ENCODE measurements at regions not wholly inside any gene's neighbourhood (a gene's known extent, or its start where the extent isn't known, plus 50 kb on each side); places are given as distances from the start of the nearest gene placed in this dataset.
"Not testable (repeated sequence)": the region's sequence is repeated elsewhere in the genome, so short reads cannot be mapped to it uniquely, and the experiment has no call there.

DNA sequence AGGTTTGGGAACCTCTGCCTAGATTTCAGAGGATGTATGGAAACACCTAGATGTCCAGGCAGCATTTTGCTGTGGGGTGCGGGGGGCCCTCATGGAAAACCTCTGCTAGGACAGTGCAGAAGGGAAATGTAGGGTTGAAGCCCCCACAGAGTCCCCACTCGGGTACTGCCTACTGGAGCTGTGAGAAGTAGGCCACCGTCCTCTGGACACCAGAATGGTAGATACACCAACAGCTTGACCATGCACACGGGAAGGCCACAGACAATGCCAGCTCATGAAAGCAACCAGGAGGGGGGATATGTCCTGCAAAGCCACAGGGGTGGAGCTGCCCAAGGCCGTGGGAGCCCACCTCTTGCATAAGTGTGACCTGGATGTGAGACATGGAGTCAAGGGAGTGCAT, 1336.5 kb downstream of the SPATA31A7 start:
- H3K27ac Mint-ChIP-seq (ENCODE audit: low read depth, unreplicated experiment); H3K9me3 Mint-ChIP-seq (ENCODE audit: unreplicated experiment); intact Hi-C loops (cut with micrococcal nuclease); POLR2A ChIA-PET; CTCF ChIA-PET; H3K4me3 Mint-ChIP-seq (ENCODE audit: unreplicated experiment); H3K27me3 Mint-ChIP-seq (ENCODE audit: insufficient read depth, unreplicated experiment); H3K4me1 Mint-ChIP-seq (ENCODE audit: insufficient read depth, unreplicated experiment); DNase-seq (ENCODE audit: unreplicated experiment); H3K36me3 Mint-ChIP-seq (ENCODE audit: insufficient read depth, unreplicated experiment); BruUV-seq (replicated peaks): not testable (repeated sequence)

DNA sequence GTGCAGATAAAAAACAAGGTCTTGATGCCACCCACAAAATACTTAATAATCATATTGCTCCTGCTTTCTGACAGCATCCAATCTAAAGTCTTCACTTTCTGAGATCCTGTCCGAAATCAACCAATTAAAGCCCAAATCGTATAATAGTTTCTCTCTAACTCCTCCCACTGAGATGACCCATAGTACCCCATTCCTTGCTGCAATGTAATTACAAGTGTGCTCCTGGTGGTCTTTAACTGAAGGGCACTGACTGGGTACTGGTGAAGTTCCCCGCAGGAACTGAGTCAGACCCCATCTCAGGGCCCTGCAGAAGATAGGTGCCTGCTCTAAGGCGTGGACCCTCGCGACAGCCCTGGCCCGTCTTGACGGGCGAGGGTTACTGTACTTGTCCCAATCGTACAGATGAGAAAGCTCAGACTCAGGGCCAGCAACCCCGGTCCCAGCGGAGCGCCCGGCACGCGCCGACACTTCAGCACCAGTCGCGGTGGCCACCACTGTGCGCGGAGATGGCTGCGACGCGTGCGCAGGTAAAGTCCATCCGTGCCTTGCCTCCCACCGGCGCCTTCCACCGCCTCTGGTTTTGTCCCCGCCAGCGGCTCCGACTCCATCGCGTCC, 1342.4 kb downstream of the SPATA31A7 start:
- BruUV-seq (replicated peaks): TSS peak; percentile 69
- H3K36me3 Mint-ChIP-seq (ENCODE audit: insufficient read depth, unreplicated experiment); H3K4me1 Mint-ChIP-seq (ENCODE audit: insufficient read depth, unreplicated experiment); H3K9me3 Mint-ChIP-seq (ENCODE audit: unreplicated experiment); POLR2A ChIA-PET; DNase-seq (ENCODE audit: unreplicated experiment); CTCF ChIA-PET; intact Hi-C loops (cut with micrococcal nuclease); H3K27me3 Mint-ChIP-seq (ENCODE audit: insufficient read depth, unreplicated experiment): not testable (repeated sequence)
- Mint-ChIP-seq H3K27ac (ENCODE audit: low read depth, unreplicated experiment) (peak overlapping the region; percentile 80), H3K4me3 (ENCODE audit: unreplicated experiment) (peak overlapping the region; percentile 92)

DNA sequence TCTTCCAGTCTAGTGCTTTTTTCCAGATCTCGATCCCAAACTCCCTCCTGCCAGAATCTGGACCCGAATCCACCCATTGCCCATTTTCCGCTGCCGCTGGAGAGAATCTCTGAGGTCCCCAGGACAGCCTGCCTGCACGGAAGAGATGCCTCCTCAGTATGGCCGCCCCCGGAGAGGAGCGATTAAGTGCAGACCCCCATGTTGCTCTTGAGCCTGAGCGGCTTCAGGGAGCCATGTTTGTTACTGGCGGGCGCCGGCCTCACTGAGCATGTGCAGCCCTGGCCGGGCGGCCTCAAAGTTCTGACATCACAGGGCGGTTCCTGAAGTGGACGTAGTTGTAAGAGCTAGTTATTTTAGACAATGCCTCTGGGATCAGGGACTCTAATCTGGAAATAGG, 1342.9 kb downstream of the SPATA31A7 start:
- H3K4me1 Mint-ChIP-seq (ENCODE audit: insufficient read depth, unreplicated experiment); intact Hi-C loops (cut with micrococcal nuclease); CTCF ChIA-PET; DNase-seq (ENCODE audit: unreplicated experiment); H3K36me3 Mint-ChIP-seq (ENCODE audit: insufficient read depth, unreplicated experiment); POLR2A ChIA-PET; BruUV-seq (replicated peaks); H3K9me3 Mint-ChIP-seq (ENCODE audit: unreplicated experiment); H3K27me3 Mint-ChIP-seq (ENCODE audit: insufficient read depth, unreplicated experiment): not testable (repeated sequence)
- Mint-ChIP-seq H3K4me3 (ENCODE audit: unreplicated experiment) (peak overlapping the region; percentile 92), H3K27ac (ENCODE audit: low read depth, unreplicated experiment) (peak overlapping the region; percentile 80)

DNA sequence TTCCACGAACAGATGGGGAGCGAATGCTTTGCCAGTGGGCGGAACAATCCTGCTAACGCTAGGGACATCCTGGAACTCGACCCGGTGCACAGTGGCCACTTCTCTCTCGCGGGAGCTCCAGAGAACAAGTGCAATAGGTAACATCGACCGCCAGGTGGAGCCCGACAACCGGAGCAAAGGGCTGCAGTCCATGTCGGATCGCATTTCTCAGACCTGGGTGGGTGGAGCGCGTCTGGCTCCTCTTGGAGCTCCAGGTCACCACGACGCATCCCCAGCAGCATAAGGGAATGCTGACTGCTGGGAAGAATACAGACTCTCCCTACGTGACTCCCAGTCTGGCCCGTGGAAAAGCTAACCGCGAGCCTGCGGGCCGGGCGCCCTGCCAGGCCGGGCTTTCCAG, 1360.7 kb downstream of the SPATA31A7 start:
- POLR2A ChIA-PET; H3K27ac Mint-ChIP-seq (ENCODE audit: low read depth, unreplicated experiment); DNase-seq (ENCODE audit: unreplicated experiment); H3K36me3 Mint-ChIP-seq (ENCODE audit: insufficient read depth, unreplicated experiment); H3K27me3 Mint-ChIP-seq (ENCODE audit: insufficient read depth, unreplicated experiment); intact Hi-C loops (cut with micrococcal nuclease); H3K4me1 Mint-ChIP-seq (ENCODE audit: insufficient read depth, unreplicated experiment); H3K4me3 Mint-ChIP-seq (ENCODE audit: unreplicated experiment); BruUV-seq (replicated peaks); H3K9me3 Mint-ChIP-seq (ENCODE audit: unreplicated experiment); CTCF ChIA-PET: not testable (repeated sequence)
- TF ChIP-seq, protein P1, sequence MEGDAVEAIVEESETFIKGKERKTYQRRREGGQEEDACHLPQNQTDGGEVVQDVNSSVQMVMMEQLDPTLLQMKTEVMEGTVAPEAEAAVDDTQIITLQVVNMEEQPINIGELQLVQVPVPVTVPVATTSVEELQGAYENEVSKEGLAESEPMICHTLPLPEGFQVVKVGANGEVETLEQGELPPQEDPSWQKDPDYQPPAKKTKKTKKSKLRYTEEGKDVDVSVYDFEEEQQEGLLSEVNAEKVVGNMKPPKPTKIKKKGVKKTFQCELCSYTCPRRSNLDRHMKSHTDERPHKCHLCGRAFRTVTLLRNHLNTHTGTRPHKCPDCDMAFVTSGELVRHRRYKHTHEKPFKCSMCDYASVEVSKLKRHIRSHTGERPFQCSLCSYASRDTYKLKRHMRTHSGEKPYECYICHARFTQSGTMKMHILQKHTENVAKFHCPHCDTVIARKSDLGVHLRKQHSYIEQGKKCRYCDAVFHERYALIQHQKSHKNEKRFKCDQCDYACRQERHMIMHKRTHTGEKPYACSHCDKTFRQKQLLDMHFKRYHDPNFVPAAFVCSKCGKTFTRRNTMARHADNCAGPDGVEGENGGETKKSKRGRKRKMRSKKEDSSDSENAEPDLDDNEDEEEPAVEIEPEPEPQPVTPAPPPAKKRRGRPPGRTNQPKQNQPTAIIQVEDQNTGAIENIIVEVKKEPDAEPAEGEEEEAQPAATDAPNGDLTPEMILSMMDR (IDR thresholded peaks at IDR 0.05; ENCODE audit: unreplicated experiment): peak; percentile 14

DNA sequence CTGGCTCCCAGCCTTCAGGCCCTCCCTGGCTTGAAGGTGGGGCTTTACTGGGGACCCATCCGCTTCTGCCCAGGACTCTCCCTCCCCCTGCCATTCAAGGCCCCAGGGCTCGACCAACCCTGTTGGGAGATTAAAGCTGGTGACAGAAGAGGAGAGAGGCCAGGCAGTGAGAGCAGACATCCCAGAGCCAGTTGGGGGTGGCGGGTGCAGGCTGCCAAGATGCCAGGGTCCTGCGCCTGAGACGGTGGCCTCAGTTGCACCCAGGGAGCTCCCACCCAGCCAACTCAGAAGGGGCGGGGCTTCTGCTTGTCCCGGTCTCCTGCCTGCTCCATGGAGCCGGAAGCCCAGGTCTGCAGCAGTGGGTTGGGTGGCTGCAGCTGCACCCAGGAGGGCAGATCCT, 1370.8 kb downstream of the SPATA31A7 start:
- DNase-seq (ENCODE audit: unreplicated experiment); H3K27ac Mint-ChIP-seq (ENCODE audit: low read depth, unreplicated experiment); H3K4me1 Mint-ChIP-seq (ENCODE audit: insufficient read depth, unreplicated experiment); intact Hi-C loops (cut with micrococcal nuclease); CTCF ChIA-PET; POLR2A ChIA-PET; H3K27me3 Mint-ChIP-seq (ENCODE audit: insufficient read depth, unreplicated experiment); H3K36me3 Mint-ChIP-seq (ENCODE audit: insufficient read depth, unreplicated experiment); H3K9me3 Mint-ChIP-seq (ENCODE audit: unreplicated experiment); BruUV-seq (replicated peaks); H3K4me3 Mint-ChIP-seq (ENCODE audit: unreplicated experiment): not testable (repeated sequence)

DNA sequence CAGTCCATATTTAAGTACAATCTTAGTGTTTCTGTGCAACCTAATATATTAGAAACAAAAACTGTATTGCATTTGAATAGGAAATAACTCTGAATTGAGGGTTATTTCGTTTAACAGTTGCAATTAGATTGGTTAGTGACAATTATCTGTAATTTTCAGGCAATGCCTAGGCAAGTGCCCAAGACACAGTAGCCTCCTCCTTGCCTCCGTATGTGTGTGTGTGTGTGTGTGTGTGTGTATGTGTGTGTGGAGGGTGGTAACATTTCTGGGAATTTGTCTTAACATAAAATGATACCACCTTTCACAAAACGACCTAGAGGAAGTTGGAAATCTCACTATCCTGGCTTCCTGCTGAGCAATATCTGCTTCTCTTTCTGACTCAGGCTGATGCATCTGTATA, 1375.3 kb downstream of the SPATA31A7 start:
- POLR2A ChIA-PET; CTCF ChIA-PET; H3K27me3 Mint-ChIP-seq (ENCODE audit: insufficient read depth, unreplicated experiment); H3K4me1 Mint-ChIP-seq (ENCODE audit: insufficient read depth, unreplicated experiment); H3K9me3 Mint-ChIP-seq (ENCODE audit: unreplicated experiment); BruUV-seq (replicated peaks); intact Hi-C loops (cut with micrococcal nuclease); H3K36me3 Mint-ChIP-seq (ENCODE audit: insufficient read depth, unreplicated experiment); DNase-seq (ENCODE audit: unreplicated experiment); H3K27ac Mint-ChIP-seq (ENCODE audit: low read depth, unreplicated experiment); H3K4me3 Mint-ChIP-seq (ENCODE audit: unreplicated experiment): not testable (repeated sequence)

DNA sequence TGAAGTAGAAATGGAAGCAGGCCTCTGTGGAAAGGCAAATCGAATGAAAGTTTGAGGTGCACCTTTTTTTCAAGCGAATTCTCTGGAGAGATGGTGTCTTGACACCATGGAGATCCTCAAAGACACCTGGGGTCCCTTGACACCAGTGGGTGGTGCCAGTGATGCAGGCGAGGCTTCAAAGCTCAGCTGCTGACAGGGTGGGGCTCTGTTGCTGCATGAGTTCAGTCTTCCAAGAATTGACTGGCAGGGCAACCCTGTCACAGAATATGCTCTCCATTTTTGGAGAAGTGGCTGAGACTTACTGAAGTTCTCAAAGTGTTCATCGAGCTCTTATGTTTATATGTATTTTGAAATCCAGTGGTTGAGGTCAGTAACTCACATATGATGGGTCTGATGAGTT, 1376.6 kb downstream of the SPATA31A7 start:
- H3K27me3 Mint-ChIP-seq (ENCODE audit: insufficient read depth, unreplicated experiment); H3K4me1 Mint-ChIP-seq (ENCODE audit: insufficient read depth, unreplicated experiment); H3K4me3 Mint-ChIP-seq (ENCODE audit: unreplicated experiment); intact Hi-C loops (cut with micrococcal nuclease); BruUV-seq (replicated peaks); DNase-seq (ENCODE audit: unreplicated experiment); H3K27ac Mint-ChIP-seq (ENCODE audit: low read depth, unreplicated experiment); POLR2A ChIA-PET; CTCF ChIA-PET; H3K9me3 Mint-ChIP-seq (ENCODE audit: unreplicated experiment); H3K36me3 Mint-ChIP-seq (ENCODE audit: insufficient read depth, unreplicated experiment): not testable (repeated sequence)

DNA sequence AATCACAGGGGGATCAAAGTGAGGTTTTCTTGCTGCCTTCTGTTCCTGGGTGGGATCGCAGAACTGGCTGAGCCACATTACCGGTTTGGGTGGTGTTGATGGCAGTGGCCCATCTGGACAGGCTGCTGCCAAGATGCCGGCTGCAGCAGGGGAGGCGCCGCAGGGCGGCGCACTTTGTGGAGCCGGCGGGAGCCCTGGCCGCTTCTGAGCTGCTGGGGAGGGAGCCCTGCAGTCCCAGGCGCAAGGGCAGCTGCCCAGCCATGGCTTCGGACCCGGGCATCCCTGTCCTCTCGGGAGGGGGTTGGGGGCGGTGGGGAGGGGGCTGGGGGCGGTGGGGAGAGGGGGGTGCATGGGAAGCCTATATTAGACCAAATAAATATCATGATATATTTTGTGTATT, 1407.3 kb downstream of the SPATA31A7 start:
- H3K4me1 Mint-ChIP-seq (ENCODE audit: insufficient read depth, unreplicated experiment); H3K36me3 Mint-ChIP-seq (ENCODE audit: insufficient read depth, unreplicated experiment); DNase-seq (ENCODE audit: unreplicated experiment); CTCF ChIA-PET; H3K27ac Mint-ChIP-seq (ENCODE audit: low read depth, unreplicated experiment); H3K27me3 Mint-ChIP-seq (ENCODE audit: insufficient read depth, unreplicated experiment); H3K4me3 Mint-ChIP-seq (ENCODE audit: unreplicated experiment); H3K9me3 Mint-ChIP-seq (ENCODE audit: unreplicated experiment); BruUV-seq (replicated peaks); POLR2A ChIA-PET; intact Hi-C loops (cut with micrococcal nuclease): not testable (repeated sequence)
